ENCODE measurements at regions not wholly inside any gene's neighbourhood (a gene's known extent, or its start where the extent isn't known, plus 50 kb on each side); places are given as distances from the start of the nearest gene placed in this dataset.

GRCh38 chr22:49586244-49586748 is 241.4 kb downstream of the BRD1 start:
- no peaks in the 10 kb centered on the region for H3K9me3 ChIP-seq (ENCODE audit: insufficient read depth, low read depth, low read length)
- TF ChIP-seq CTCF (conservative IDR thresholded peaks at IDR 0.05; ENCODE audit: low read length) (no peak), EZH2phosphoT487 (IDR thresholded peaks at IDR 0.05; ENCODE audit: borderline replicate concordance) (no peak)

DNA sequence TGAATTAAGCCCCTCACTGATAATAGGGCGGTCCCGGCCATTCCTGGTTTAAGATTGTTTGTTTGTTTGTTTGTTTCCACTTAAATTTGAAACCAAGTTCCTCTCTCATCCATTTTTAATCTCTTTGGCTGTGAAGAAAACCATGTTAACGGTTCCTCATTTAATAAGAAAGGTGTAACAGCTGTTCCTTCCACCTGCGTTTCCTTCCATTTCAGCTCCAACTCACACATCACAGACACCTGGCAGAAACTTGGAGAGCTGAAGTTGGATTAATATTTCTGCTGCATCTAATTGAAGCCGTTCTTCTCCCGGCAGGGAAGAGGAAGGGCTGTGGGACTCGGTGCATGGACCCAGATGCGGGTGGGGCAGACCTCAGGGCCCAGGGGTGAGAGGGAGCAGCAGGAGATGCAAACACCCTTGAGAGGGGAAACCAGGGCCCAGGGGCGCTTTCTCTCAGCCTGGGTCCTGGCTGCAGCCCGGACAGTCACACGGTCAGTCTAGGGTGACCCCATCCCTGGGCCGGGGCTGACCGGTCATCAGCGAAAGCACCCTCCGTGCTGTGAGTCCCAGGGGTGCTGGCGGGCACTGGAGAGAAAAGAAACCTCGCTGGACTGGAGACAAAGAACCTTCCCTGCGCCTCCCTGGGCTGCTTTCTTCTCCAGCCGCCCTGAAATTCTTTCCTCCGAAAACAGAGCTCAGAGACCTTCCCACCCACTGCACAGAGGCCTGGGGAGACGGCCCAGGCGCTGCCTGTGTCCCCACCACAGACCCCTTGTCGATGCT is 242.0 kb downstream of the BRD1 start:
- Histone ChIP-seq H3K79me2 (ENCODE audit: insufficient read depth, low read length) (peaks cover 18% of the 10 kb centered on the region; the same call in 1 of the 2 replicates), H3K9me3 (ENCODE audit: insufficient read depth, low read depth, low read length) (no peaks in the 10 kb centered on the region), H2AFZ (ENCODE audit: low read length) (no peak overlapping the region), H3K4me2 (ENCODE audit: low read depth, low read length, poor library complexity, severe bottlenecking) (no peak overlapping the region), H3K9me2 (replicated peaks; ENCODE audit: low read depth, low read length) (no peaks in the 10 kb centered on the region), H4K20me1 (ENCODE audit: insufficient read depth, low read length, poor library complexity, severe bottlenecking) (no peaks in the 10 kb centered on the region), H3K27me3 (ENCODE audit: insufficient read depth, low read length, poor library complexity, severe bottlenecking) (no peaks in the 10 kb centered on the region), H3K36me3 (ENCODE audit: insufficient read depth, low read length) (no peaks in the 10 kb centered on the region; the same call in 1 of the 2 replicates), H3K9ac (ENCODE audit: low read depth, low read length, poor library complexity, severe bottlenecking) (no peak overlapping the region), H3F3A (ENCODE audit: low read depth) (no peaks in the 10 kb centered on the region), H3K4me1 (ENCODE audit: insufficient read depth, low read length, poor library complexity, severe bottlenecking) (no peaks in the 10 kb centered on the region), H3K4me3 (ENCODE audit: low read length, poor library complexity, severe bottlenecking) (no peak overlapping the region)
- no peak for TF ChIP-seq CTCF (conservative IDR thresholded peaks at IDR 0.05; ENCODE audit: low read length)
- TF ChIP-seq EZH2phosphoT487 (IDR thresholded peaks at IDR 0.05; ENCODE audit: borderline replicate concordance) = no peak

More at GRCh38 chr22:49586244-49586748, 241.4 kb downstream of the BRD1 start:
- Histone ChIP-seq H3K9ac (ENCODE audit: low read depth, low read length, poor library complexity, severe bottlenecking) (no peak overlapping the region), H3K4me2 (ENCODE audit: low read depth, low read length, poor library complexity, severe bottlenecking) (no peak overlapping the region), H3K27me3 (ENCODE audit: insufficient read depth, low read length, poor library complexity, severe bottlenecking) (no peaks in the 10 kb centered on the region), H3K9me2 (replicated peaks; ENCODE audit: low read depth, low read length) (no peaks in the 10 kb centered on the region), H3K36me3 (ENCODE audit: insufficient read depth, low read length) (no peaks in the 10 kb centered on the region; the same call in 1 of the 2 replicates), H3F3A (ENCODE audit: low read depth) (no peaks in the 10 kb centered on the region), H4K20me1 (ENCODE audit: insufficient read depth, low read length, poor library complexity, severe bottlenecking) (no peaks in the 10 kb centered on the region), H3K79me2 (ENCODE audit: insufficient read depth, low read length) (peaks cover 12% of the 10 kb centered on the region; the same call in 1 of the 2 replicates), H3K4me1 (ENCODE audit: insufficient read depth, low read length, poor library complexity, severe bottlenecking) (no peaks in the 10 kb centered on the region), H3K4me3 (ENCODE audit: low read length, poor library complexity, severe bottlenecking) (no peak overlapping the region), H2AFZ (ENCODE audit: low read length) (no peak overlapping the region)

DNA sequence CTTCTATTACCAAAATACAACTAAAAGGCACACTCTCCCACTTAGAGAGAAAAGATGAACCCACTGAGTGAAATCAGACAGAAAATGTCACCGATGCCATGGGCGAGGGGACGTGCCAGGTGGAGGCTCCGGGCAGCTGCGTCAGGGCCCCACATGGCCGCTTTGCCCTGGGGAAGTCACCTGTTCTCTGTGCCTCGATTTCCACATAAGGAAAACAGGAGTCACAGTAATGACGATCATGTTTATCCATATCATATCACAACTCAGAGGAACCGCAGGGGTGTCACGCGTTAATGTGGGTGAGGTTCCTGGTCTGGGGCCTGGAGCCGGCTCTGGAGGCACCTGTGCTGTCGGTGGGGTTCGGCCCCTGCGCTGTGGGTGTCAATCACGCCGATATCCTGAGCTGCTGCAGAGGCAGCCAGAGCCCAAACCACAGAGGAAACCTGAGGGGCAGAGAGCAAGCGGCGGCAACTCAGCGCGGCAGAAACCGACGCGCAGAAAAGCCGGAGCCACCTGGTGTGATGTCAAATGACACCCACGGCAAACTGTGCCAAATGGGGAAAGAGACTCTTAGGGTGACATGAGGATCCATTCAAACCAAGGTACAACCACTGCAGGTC is 243.7 kb downstream of the BRD1 start:
- no peaks in the 10 kb centered on the region for H3K27me3 ChIP-seq (ENCODE audit: insufficient read depth, low read length, poor library complexity, severe bottlenecking)
- no peaks in the 10 kb centered on the region for H3K4me1 ChIP-seq (ENCODE audit: insufficient read depth, low read length, poor library complexity, severe bottlenecking)
- no peaks in the 10 kb centered on the region for H4K20me1 ChIP-seq (ENCODE audit: insufficient read depth, low read length, poor library complexity, severe bottlenecking)
- peaks cover 5% of the 10 kb centered on the region; the same call in 1 of the 2 replicates for H3K9me3 ChIP-seq (ENCODE audit: insufficient read depth, low read depth, low read length)
- no peaks in the 10 kb centered on the region for H3K9me2 ChIP-seq (replicated peaks; ENCODE audit: low read depth, low read length)
- H3K4me3 ChIP-seq (ENCODE audit: low read length, poor library complexity, severe bottlenecking) = no peak overlapping the region
- H3K79me2 ChIP-seq (ENCODE audit: insufficient read depth, low read length) = peaks cover 15% of the 10 kb centered on the region; the same call in 1 of the 2 replicates
- H3K36me3 ChIP-seq (ENCODE audit: insufficient read depth, low read length) = no peaks in the 10 kb centered on the region; the same call in 1 of the 2 replicates
- no peaks in the 10 kb centered on the region for H3F3A ChIP-seq (ENCODE audit: low read depth)
- H2AFZ ChIP-seq (ENCODE audit: low read length) = no peak overlapping the region
- H3K4me2 ChIP-seq (ENCODE audit: low read depth, low read length, poor library complexity, severe bottlenecking) = no peak overlapping the region
- no peak overlapping the region for H3K9ac ChIP-seq (ENCODE audit: low read depth, low read length, poor library complexity, severe bottlenecking)
- no peak for TF ChIP-seq CTCF (conservative IDR thresholded peaks at IDR 0.05; ENCODE audit: low read length)
